OCI-LY3 (cell line): ENCODE measurements at regions not wholly inside any gene's neighbourhood (a gene's known extent, or its start where the extent isn't known, plus 50 kb on each side); places are given as distances from the start of the nearest gene placed in this dataset.

Experiments used
- H2AFZ ChIP-seq: fragments of 200-600, 300-600 bp; shearing (Covaris generic); 2 replicates; pipeline ENCODE4 v1.6.0; 2014; ENCODE audit warnings: antibody characterized with exemption, low read depth, low read length
- H3K27ac ChIP-seq: fragments of 200-600, 300-600 bp; sonication (generic); 2 replicates; pipeline ENCODE4 v1.5.1; 2014; ENCODE audit warnings: mild to moderate bottlenecking, low read length, moderate library complexity, mixed read lengths
- H3K27me3 ChIP-seq: fragments of 200-600, 300-600 bp; sonication (generic); 2 replicates; pipeline ENCODE4 v1.6.1; 2014; ENCODE audit warnings: low read depth, low read length, mixed read lengths
- H3K36me3 ChIP-seq: fragments of 200-600, 300-600 bp; sonication (generic); replicated peaks from 2 replicates; pipeline ENCODE3; 2014; ENCODE audit warnings: low read depth, low read length, mixed read lengths
- H3K4me1 ChIP-seq: fragments of 300-600, 200-600 bp; sonication (generic); 2 replicates; pipeline ENCODE4 v1.6.1; 2014; ENCODE audit warnings: low read length, mixed read lengths
- H3K4me2 ChIP-seq: fragments of 200-600, 300-600 bp; sonication (generic); 2 replicates; pipeline ENCODE4 v1.6.1; 2014; ENCODE audit warnings: low read length, mixed read lengths
- H3K4me3 ChIP-seq: fragments of 300-600, 200-600 bp; sonication (generic); 2 replicates; pipeline ENCODE4 v1.5.1; 2014; ENCODE audit warnings: antibody characterized with exemption, mild to moderate bottlenecking, low read length, moderate library complexity
- H3K79me2 ChIP-seq: fragments of 300-600, 200-600 bp; shearing (Covaris generic); 2 replicates; pipeline ENCODE4 v1.6.1; 2014; ENCODE audit warnings: mild to moderate bottlenecking, low read length, mixed read lengths
- H3K9ac ChIP-seq: fragments of 300-600, 200-600 bp; shearing (Covaris generic); 2 replicates; pipeline ENCODE4 v1.6.0; 2014; ENCODE audit warnings: mild to moderate bottlenecking, low read length, moderate library complexity
- H3K9me3 ChIP-seq: fragments of 200-600, 300-600 bp; shearing (Covaris generic); 2 replicates; pipeline ENCODE4 v1.6.1; 2014; ENCODE audit warnings: low read length, mixed read lengths; ENCODE audit not compliant: insufficient read depth
- H4K20me1 ChIP-seq: fragments of 200-600, 300-600 bp; sonication (generic); 2 replicates; pipeline ENCODE4 v1.6.1; 2016; ENCODE audit warnings: low read length, mixed read lengths; ENCODE audit not compliant: insufficient read depth
- EZH2phosphoT487 ChIP-seq: fragments of 200-600 bp; shearing (Covaris generic); IDR thresholded peaks from 2 replicates; pipeline ENCODE4 v1.6.1; 2018; ENCODE audit warnings: antibody characterized with exemption, mixed run types, low read depth
- TF ChIP-seq, protein P1 (sequence below): fragments of 200-600, 300-600 bp; sonication (generic); IDR thresholded peaks from 2 replicates; pipeline ENCODE4 v1.5.1; 2014; ENCODE audit warnings: antibody characterized with exemption, low read length, low read depth

DNA sequence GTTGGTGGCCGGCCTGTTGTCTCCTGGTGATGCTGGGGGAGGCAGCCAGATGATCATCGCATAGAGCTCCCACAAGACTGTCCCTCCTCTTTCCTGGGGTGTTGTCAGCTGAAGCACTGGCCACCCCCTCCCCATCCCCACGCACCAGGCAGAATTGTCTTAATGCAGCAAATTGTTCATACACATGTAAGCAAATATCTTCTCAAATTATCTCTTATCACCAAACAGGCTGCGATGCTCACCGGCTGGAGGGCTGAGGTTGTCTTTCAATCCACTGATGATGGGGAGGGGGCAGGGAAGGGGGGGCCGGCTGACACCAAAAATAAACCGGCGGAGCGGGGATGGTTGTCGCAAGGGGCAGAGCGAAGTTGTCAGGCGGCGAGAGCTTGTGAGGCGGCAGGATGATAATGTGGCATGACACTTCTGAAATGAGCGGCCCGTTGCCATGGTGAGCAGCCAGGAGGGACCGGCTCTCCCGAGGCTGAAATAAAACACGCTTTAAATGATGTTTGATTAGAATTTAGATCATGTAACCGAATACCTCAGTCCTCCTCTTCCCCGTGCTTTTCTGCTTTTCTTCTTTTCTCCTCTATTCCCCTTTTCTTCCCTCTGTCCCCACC, 59.8 kb downstream of the MRM1 start:
- TF ChIP-seq, protein P1, sequence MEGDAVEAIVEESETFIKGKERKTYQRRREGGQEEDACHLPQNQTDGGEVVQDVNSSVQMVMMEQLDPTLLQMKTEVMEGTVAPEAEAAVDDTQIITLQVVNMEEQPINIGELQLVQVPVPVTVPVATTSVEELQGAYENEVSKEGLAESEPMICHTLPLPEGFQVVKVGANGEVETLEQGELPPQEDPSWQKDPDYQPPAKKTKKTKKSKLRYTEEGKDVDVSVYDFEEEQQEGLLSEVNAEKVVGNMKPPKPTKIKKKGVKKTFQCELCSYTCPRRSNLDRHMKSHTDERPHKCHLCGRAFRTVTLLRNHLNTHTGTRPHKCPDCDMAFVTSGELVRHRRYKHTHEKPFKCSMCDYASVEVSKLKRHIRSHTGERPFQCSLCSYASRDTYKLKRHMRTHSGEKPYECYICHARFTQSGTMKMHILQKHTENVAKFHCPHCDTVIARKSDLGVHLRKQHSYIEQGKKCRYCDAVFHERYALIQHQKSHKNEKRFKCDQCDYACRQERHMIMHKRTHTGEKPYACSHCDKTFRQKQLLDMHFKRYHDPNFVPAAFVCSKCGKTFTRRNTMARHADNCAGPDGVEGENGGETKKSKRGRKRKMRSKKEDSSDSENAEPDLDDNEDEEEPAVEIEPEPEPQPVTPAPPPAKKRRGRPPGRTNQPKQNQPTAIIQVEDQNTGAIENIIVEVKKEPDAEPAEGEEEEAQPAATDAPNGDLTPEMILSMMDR, result no peak
- no peak for TF ChIP-seq EZH2phosphoT487
- no peak overlapping the region for H3K9ac ChIP-seq
- no peak overlapping the region for H3K4me3 ChIP-seq
- no peak overlapping the region for H3K4me2 ChIP-seq
- no peaks in the 10 kb centered on the region for H3K9me3 ChIP-seq
- no peaks in the 10 kb centered on the region for H3K27me3 ChIP-seq
- no peak overlapping the region for H2AFZ ChIP-seq
- no peaks in the 10 kb centered on the region for H3K79me2 ChIP-seq
- H3K4me1 ChIP-seq, result no peaks in the 10 kb centered on the region
- H3K36me3 ChIP-seq, result no peaks in the 10 kb centered on the region
- no peaks in the 10 kb centered on the region for H4K20me1 ChIP-seq
- H3K27ac ChIP-seq, result no peak overlapping the region

DNA sequence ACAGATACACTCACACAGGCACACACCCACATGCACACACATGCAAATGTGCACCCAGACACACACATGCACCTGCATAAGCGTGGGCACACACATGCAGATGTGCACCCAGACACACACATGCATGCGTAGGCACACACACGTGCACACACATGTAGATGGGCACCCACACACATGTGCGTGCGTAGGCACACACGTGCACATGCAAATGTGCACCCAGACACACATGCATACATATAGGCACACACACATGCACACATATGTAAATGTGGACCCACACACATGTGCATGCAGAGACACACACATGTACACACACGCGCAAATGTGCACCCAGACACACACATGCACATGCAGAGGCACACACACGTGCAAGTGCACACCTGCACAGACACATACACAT, 60.3 kb downstream of the MRM1 start:
- no peaks in the 10 kb centered on the region for H3K36me3 ChIP-seq
- H3K4me1 ChIP-seq, result no peaks in the 10 kb centered on the region
- H3K4me3 ChIP-seq, result no peak overlapping the region
- H3K9ac ChIP-seq, result no peak overlapping the region
- no peaks in the 10 kb centered on the region for H3K79me2 ChIP-seq
- H3K27me3 ChIP-seq, result no peaks in the 10 kb centered on the region
- H3K27ac ChIP-seq, result no peak overlapping the region
- TF ChIP-seq EZH2phosphoT487, result no peak
- TF ChIP-seq, protein P1, result no peak
- no peak overlapping the region for H2AFZ ChIP-seq
- no peaks in the 10 kb centered on the region for H4K20me1 ChIP-seq
- H3K9me3 ChIP-seq, result no peaks in the 10 kb centered on the region
- no peak overlapping the region for H3K4me2 ChIP-seq

DNA sequence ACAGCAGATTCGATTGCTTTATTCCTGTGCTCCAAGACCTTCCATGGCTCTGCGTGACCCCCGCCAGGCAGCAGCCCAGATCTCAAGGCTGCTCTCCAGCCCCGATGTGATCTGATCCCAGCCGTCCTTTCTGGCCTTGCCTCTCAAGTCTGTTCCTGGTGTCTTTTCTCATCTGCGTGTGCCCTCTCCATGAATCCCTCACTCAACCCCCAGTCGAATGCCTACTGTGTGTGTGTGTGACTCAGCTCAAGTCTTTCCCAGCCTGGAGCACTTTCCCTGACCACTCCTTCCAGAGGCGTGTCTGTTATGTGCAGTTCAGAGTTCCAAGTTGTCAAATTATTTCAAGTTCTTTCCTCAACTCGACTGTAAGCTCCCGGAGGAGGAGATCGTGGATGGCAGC, 64.0 kb downstream of the MRM1 start:
- Histone ChIP-seq H3K9ac (no peak overlapping the region), H3K36me3 (no peaks in the 10 kb centered on the region), H4K20me1 (no peaks in the 10 kb centered on the region), H2AFZ (no peak overlapping the region), H3K27me3 (0 out of 2 replicates have a peak, but pooled peaks cover 4% of the 10 kb centered on the region), H3K79me2 (no peaks in the 10 kb centered on the region), H3K27ac (no peak overlapping the region), H3K4me3 (no peak overlapping the region), H3K4me1 (no peaks in the 10 kb centered on the region), H3K9me3 (no peaks in the 10 kb centered on the region), H3K4me2 (no peak overlapping the region)
- TF ChIP-seq, protein P1, result no peak
- TF ChIP-seq EZH2phosphoT487, result no peak

DNA sequence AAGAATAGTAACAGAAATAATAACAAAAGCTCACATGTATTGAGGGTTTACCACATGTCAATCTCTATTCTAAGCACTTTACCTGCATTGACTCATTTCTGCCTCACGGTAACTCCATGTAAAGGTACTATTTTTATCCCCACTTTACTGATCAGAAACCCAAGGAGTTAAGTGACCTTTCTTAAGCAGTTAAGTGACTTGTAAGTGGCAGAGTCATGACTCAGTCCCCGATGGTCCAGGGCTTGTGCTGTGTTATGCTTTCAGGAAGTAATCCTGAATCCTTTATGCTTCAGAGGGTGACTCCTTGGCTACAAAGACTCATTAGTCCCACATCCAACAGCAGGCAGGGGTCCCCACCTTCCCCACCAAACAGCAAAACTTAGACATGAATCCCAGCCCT, 66.5 kb downstream of the MRM1 start:
- 0 out of 2 replicates have a peak, but pooled peaks cover 4% of the 10 kb centered on the region for H3K27me3 ChIP-seq
- no peak overlapping the region for H3K4me3 ChIP-seq
- no peak for TF ChIP-seq EZH2phosphoT487
- TF ChIP-seq, protein P1, result no peak
- no peaks in the 10 kb centered on the region for H4K20me1 ChIP-seq
- H3K9me3 ChIP-seq, result no peaks in the 10 kb centered on the region
- H3K27ac ChIP-seq, result no peak overlapping the region
- H3K79me2 ChIP-seq, result no peaks in the 10 kb centered on the region
- no peaks in the 10 kb centered on the region for H3K36me3 ChIP-seq
- H3K9ac ChIP-seq, result no peak overlapping the region
- H3K4me2 ChIP-seq, result no peak overlapping the region
- H2AFZ ChIP-seq, result no peak overlapping the region
- H3K4me1 ChIP-seq, result no peaks in the 10 kb centered on the region
